ENCODE measurements at regions not wholly inside any gene's neighbourhood (a gene's known extent, or its start where the extent isn't known, plus 50 kb on each side); places are given as distances from the start of the nearest gene placed in this dataset.

- H3K9me3 Mint-ChIP-seq = no peaks in the 10 kb centered on the region
- H3K4me3 Mint-ChIP-seq = no peak overlapping the region
- H3K27ac Mint-ChIP-seq = no peak overlapping the region
- Histone ChIP-seq H3K27me3 (ENCODE audit: control insufficient read depth, insufficient read depth, low read length, poor library complexity, severe bottlenecking) (no peaks in the 10 kb centered on the region), H3K27ac (ENCODE audit: low read depth, low read length) (no peak overlapping the region), H3K4me1 (ENCODE audit: control insufficient read depth, insufficient read depth, low read length) (no peaks in the 10 kb centered on the region), H3K9me3 (ENCODE audit: control insufficient read depth, low read length) (no peaks in the 10 kb centered on the region), H3K36me3 (ENCODE audit: control insufficient read depth, insufficient read depth, low read length) (no peaks in the 10 kb centered on the region), H3K4me3 (ENCODE audit: low read length) (no peak overlapping the region), H3K9ac (ENCODE audit: extremely low read depth, low read length, poor library complexity, severe bottlenecking) (no peak overlapping the region)
- no peaks in the 10 kb centered on the region for H3K36me3 Mint-ChIP-seq (ENCODE audit: low read depth)
- H3K27me3 Mint-ChIP-seq (ENCODE audit: insufficient read depth) = no peaks in the 10 kb centered on the region
- peak; percentile 59 for TF ChIP-seq CTCF (conservative IDR thresholded peaks at IDR 0.05)
- peak; percentile 80 for DNase-seq
- no peaks in the 10 kb centered on the region for H3K4me1 Mint-ChIP-seq
- WGBS, 2 experiments (ENCODE audit: insufficient coverage in 1 of 2, insufficient read length in 1 of 2) = 92 to 95% methylated on average over 3 to 6 of the region's 6 CpGs
Observed at GRCh38 chr5:165161204-165161603, 1655.8 kb downstream of the MAT2B start.

DNA sequence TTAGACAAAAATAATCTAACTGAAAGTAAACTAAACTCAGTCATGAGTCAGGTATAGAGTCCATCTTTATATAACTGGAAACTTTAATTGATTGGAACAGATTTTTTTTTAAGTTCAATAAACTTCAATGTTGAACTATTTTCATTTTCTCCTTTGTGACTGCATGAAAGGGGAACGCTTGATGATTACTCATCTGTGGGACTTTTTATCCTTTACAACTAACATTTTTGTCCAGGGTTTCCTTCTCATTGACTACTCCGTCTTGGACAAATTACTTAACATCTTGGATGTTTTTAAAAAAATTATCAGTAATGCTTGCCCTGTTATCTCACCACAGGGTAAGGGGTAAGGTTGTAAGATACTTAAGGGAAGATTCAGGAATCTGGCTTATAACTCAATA, 1658.4 kb downstream of the MAT2B start:
- no peak for TF ChIP-seq CTCF (conservative IDR thresholded peaks at IDR 0.05)
- 48% methylated on average over 2 of the region's 2 CpGs; no CpG with 5 or more reads in 1 of the 2 experiments for WGBS, 2 experiments (ENCODE audit: insufficient coverage in 1 of 2, insufficient read length in 1 of 2)

DNA sequence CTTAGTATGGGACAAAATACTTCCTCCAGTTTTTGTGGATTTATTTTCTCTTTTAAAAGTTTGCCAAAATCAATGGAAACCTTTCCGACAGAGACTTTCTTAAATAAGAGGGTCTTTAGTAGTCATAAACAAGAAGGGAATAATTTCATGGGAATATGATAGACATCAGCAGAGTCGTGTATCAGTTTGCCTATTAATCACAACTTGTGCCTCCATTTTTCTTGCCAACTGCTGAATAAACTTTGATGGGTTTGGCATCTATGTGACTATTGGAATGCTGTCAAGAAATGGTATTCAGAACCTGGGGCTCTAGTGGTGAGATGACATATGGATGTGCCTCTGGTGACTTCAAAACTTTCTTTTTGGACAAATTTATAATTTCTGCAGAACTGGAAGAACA, 1668.2 kb downstream of the MAT2B start:
- H3K4me1 Mint-ChIP-seq = no peaks in the 10 kb centered on the region
- no peak overlapping the region for H3K4me3 Mint-ChIP-seq

More for the DNA sequence above, 1658.4 kb downstream of the MAT2B start:
- Mint-ChIP-seq H3K4me3 (no peak overlapping the region), H3K36me3 (ENCODE audit: low read depth) (no peaks in the 10 kb centered on the region), H3K27ac (no peak overlapping the region), H3K4me1 (no peaks in the 10 kb centered on the region), H3K27me3 (ENCODE audit: insufficient read depth) (no peaks in the 10 kb centered on the region), H3K9me3 (no peaks in the 10 kb centered on the region)
- Histone ChIP-seq H3K4me1 (ENCODE audit: control insufficient read depth, insufficient read depth, low read length) (no peaks in the 10 kb centered on the region), H3K27me3 (ENCODE audit: control insufficient read depth, insufficient read depth, low read length, poor library complexity, severe bottlenecking) (no peaks in the 10 kb centered on the region), H3K36me3 (ENCODE audit: control insufficient read depth, insufficient read depth, low read length) (no peaks in the 10 kb centered on the region), H3K4me3 (ENCODE audit: low read length) (no peak overlapping the region), H3K9me3 (ENCODE audit: control insufficient read depth, low read length) (no peaks in the 10 kb centered on the region), H3K27ac (ENCODE audit: low read depth, low read length) (no peak overlapping the region), H3K9ac (ENCODE audit: extremely low read depth, low read length, poor library complexity, severe bottlenecking) (no peak overlapping the region)
- no peak for DNase-seq

More for the DNA sequence above, 1668.2 kb downstream of the MAT2B start:
- H3K36me3 Mint-ChIP-seq (ENCODE audit: low read depth) = no peaks in the 10 kb centered on the region
- Histone ChIP-seq H3K27ac (ENCODE audit: low read depth, low read length) (no peak overlapping the region), H3K27me3 (ENCODE audit: control insufficient read depth, insufficient read depth, low read length, poor library complexity, severe bottlenecking) (no peaks in the 10 kb centered on the region), H3K4me3 (ENCODE audit: low read length) (no peak overlapping the region), H3K9ac (ENCODE audit: extremely low read depth, low read length, poor library complexity, severe bottlenecking) (no peak overlapping the region), H3K9me3 (ENCODE audit: control insufficient read depth, low read length) (no peaks in the 10 kb centered on the region), H3K4me1 (ENCODE audit: control insufficient read depth, insufficient read depth, low read length) (no peaks in the 10 kb centered on the region), H3K36me3 (ENCODE audit: control insufficient read depth, insufficient read depth, low read length) (no peaks in the 10 kb centered on the region)
- H3K27me3 Mint-ChIP-seq (ENCODE audit: insufficient read depth) = no peaks in the 10 kb centered on the region
- DNase-seq = no peak
- no peaks in the 10 kb centered on the region for H3K9me3 Mint-ChIP-seq
- no peak for TF ChIP-seq CTCF (conservative IDR thresholded peaks at IDR 0.05)
- 88 to 96% methylated on average over 2 of the region's 2 CpGs for WGBS, 2 experiments (ENCODE audit: insufficient coverage in 1 of 2, insufficient read length in 1 of 2)
- no peak overlapping the region for H3K27ac Mint-ChIP-seq

All from endodermal cell (in vitro differentiated cells).